Choroid plexus epithelial cell (primary cell): ENCODE measurements at regions not wholly inside any gene's neighbourhood (a gene's known extent, or its start where the extent isn't known, plus 50 kb on each side); places are given as distances from the start of the nearest gene placed in this dataset.

Experiments
- DNase-seq: peaks from one replicate; pipeline ENCODE4 v3.0.0-alpha.2; 2010; ENCODE audit warnings: low read depth
- H3K4me3 ChIP-seq: 2 replicates; pipeline ENCODE4 v1.5.1; 2011; ENCODE audit warnings: low read depth, mild to moderate bottlenecking, control low read depth, low read length, moderate library complexity
- CTCF ChIP-seq: conservative IDR thresholded peaks from 2 replicates; pipeline ENCODE4 v1.5.1; 2011; ENCODE audit warnings: low read depth, mild to moderate bottlenecking, control low read depth, inconsistent platforms, low read length, moderate library complexity

GRCh38 chr1:87765057-87765680, 436.5 kb downstream of the LMO4 start:
- H3K4me3 ChIP-seq: no peak overlapping the region
- no peak for TF ChIP-seq CTCF
- DNase-seq: no peak

- no peak for TF ChIP-seq CTCF
- DNase-seq: peak; percentile 67
- H3K4me3 ChIP-seq: no peak overlapping the region
These were observed 437.0 kb downstream of the LMO4 start for GRCh38 chr1:87765681-87766070.

GRCh38 chr1:87766737-87767136, 438.1 kb downstream of the LMO4 start:
- H3K4me3 ChIP-seq: no peak overlapping the region
- peak; percentile 31 for DNase-seq
- TF ChIP-seq CTCF: no peak

GRCh38 chr1:87778896-87779295, 450.2 kb downstream of the LMO4 start:
- no peak for TF ChIP-seq CTCF
- no peak overlapping the region for H3K4me3 ChIP-seq
- DNase-seq: no peak

- H3K4me3 ChIP-seq: no peak overlapping the region
- no peak for TF ChIP-seq CTCF
- DNase-seq: no peak
These were observed 452.9 kb downstream of the LMO4 start for GRCh38 chr1:87781554-87781953.

GRCh38 chr1:87783315-87783714, 454.6 kb downstream of the LMO4 start:
- TF ChIP-seq CTCF: no peak
- no peak overlapping the region for H3K4me3 ChIP-seq
- no peak for DNase-seq

- DNase-seq: no peak
- TF ChIP-seq CTCF: no peak
- no peak overlapping the region for H3K4me3 ChIP-seq
These were observed 456.7 kb downstream of the LMO4 start for GRCh38 chr1:87785386-87785785.
